Esophagus muscularis mucosa (tissue), 4 donors: ENCODE measurements at regions not wholly inside any gene's neighbourhood (a gene's known extent, or its start where the extent isn't known, plus 50 kb on each side); places are given as distances from the start of the nearest gene placed in this dataset.

Source experiments
- DNase-seq: peaks from one replicate; pipeline ENCODE4 v3.0.0-alpha.2; 2017; ENCODE audit errors: extremely low spot score
- H3K27ac ChIP-seq, 4 donors: fragments of 200-600 bp; sonication (generic); replicated peaks in 1 of 4; 1 replicate in 3 of 4; 2 replicates in 1 of 4; pipeline ENCODE4 v1.5.1; 2016 to 2019; ENCODE audit warnings: mild to moderate bottlenecking in 1 of 4
- H3K27me3 ChIP-seq, 4 donors: fragments of 200-600 bp; sonication (generic); one replicate each; pipeline versions ENCODE4 v1.5.1 to v1.6.0; 2016 to 2019
- H3K36me3 ChIP-seq, 4 donors: fragments of 200-600 bp; sonication (generic); one replicate each; pipeline ENCODE4 v1.5.1; 2016 to 2019
- H3K4me1 ChIP-seq, 4 donors: fragments of 200-600 bp; sonication (generic); one replicate each; pipeline ENCODE4 v1.5.1; 2016 to 2019
- H3K4me3 ChIP-seq, 4 donors: fragments of 200-600 bp; sonication (generic); 1 replicate in 2 of 4; 2 replicates in 2 of 4; pipeline ENCODE4 v1.5.1; 2016 to 2019; ENCODE audit warnings: mild to moderate bottlenecking in 4 of 4, moderate library complexity in 1 of 4
- H3K9me3 ChIP-seq, 4 donors: fragments of 200-600 bp; sonication (generic); 1 replicate in 3 of 4; 2 replicates in 1 of 4; pipeline ENCODE4 v1.5.1; 2016 to 2019
- CTCF ChIP-seq, 3 experiments: fragments of 200-600 bp in 2 of 3; fragments of 450-650 bp in 1 of 3; sonication (generic) in 2 of 3; IDR thresholded peaks; one replicate each; pipeline ENCODE4 v1.5.1; 2017 to 2019; ENCODE audit warnings: antibody characterized with exemption in 3 of 3, mild to moderate bottlenecking in 2 of 3, moderate library complexity in 1 of 3
- EP300 ChIP-seq: sonication (generic); formaldehyde crosslinking; IDR thresholded peaks from one replicate; pipeline ENCODE4 v1.6.1; 2017; ENCODE audit warnings: antibody characterized with exemption
- POLR2A ChIP-seq: fragments of 450-650 bp; IDR thresholded peaks from one replicate; pipeline ENCODE4 v1.6.1; 2017; ENCODE audit warnings: antibody characterized with exemption, moderate library complexity, mild to moderate bottlenecking, low read depth
- POLR2AphosphoS5 ChIP-seq, 2 donors: sonication (generic); formaldehyde crosslinking; IDR thresholded peaks; one replicate each; pipeline ENCODE4 v1.6.1; 2017; ENCODE audit warnings: antibody characterized with exemption in 2 of 2
- WGBS: methylation state at CpG from one replicate; pipeline ENCODE4 v1.1.5; 2018; 5-methylcytosine and 5-hydroxymethylcytosine counted together
- intact Hi-C: fragments of 100-400 bp; cut with DNase I; formaldehyde crosslinking; loops from one replicate; pipeline ENCODE4 v1.15.1; 2023

- no peaks in the 10 kb centered on the region for H3K27me3 ChIP-seq
- intact Hi-C loops: no loop called here
- no peak overlapping the region for H3K4me3 ChIP-seq
- no peaks in the 10 kb centered on the region for H3K36me3 ChIP-seq
- no peaks in the 10 kb centered on the region for H3K4me1 ChIP-seq
- TF ChIP-seq POLR2AphosphoS5 (IDR thresholded peaks at IDR 0.05) (no peak), EP300 (no peak), POLR2A (no peak), CTCF (IDR thresholded peaks at IDR 0.05) (no peak)
- peaks cover 0 to 2% (median 0%) of the 10 kb centered on the region in 4 donors for H3K9me3 ChIP-seq
- DNase-seq: no peak
- H3K27ac ChIP-seq: no peak overlapping the region
Observed at GRCh38 chr5:51881901-51882300, 498.7 kb downstream of the ISL1 start.

GRCh38 chr5:51882647-51883046 lies 499.4 kb downstream of the ISL1 start:
- H3K4me1 ChIP-seq: no peaks in the 10 kb centered on the region
- no peak overlapping the region for H3K27ac ChIP-seq
- H3K27me3 ChIP-seq: no peaks in the 10 kb centered on the region
- WGBS: 44% methylated on average over 1 of the region's 1 CpG
- H3K9me3 ChIP-seq: no peaks in the 10 kb centered on the region
- no peaks in the 10 kb centered on the region for H3K36me3 ChIP-seq
- intact Hi-C loops: no loop called here
- TF ChIP-seq EP300 (no peak), POLR2A (no peak), CTCF (IDR thresholded peaks at IDR 0.05) (no peak), POLR2AphosphoS5 (IDR thresholded peaks at IDR 0.05) (no peak)
- DNase-seq: no peak
- no peak overlapping the region for H3K4me3 ChIP-seq

- intact Hi-C loops: no loop called here
- no peak for TF ChIP-seq EP300
- no peak for TF ChIP-seq CTCF (IDR thresholded peaks at IDR 0.05)
- no peak for TF ChIP-seq POLR2AphosphoS5 (IDR thresholded peaks at IDR 0.05)
- no peak for TF ChIP-seq POLR2A
- 47% methylated on average over 2 of the region's 2 CpGs for WGBS
- H3K36me3 ChIP-seq: no peaks in the 10 kb centered on the region
- no peaks in the 10 kb centered on the region for H3K4me1 ChIP-seq
- H3K27me3 ChIP-seq: no peaks in the 10 kb centered on the region
- no peak for DNase-seq
- H3K27ac ChIP-seq: no peak overlapping the region
- no peak overlapping the region for H3K4me3 ChIP-seq
- H3K9me3 ChIP-seq: no peaks in the 10 kb centered on the region
Observed at GRCh38 chr5:51889703-51890102, 506.5 kb downstream of the ISL1 start.

GRCh38 chr5:51890435-51891116 lies 507.3 kb downstream of the ISL1 start:
- WGBS: 69% methylated on average over 5 of the region's 5 CpGs
- DNase-seq: no peak
- no peak overlapping the region for H3K27ac ChIP-seq
- intact Hi-C loops: no loop called here
- TF ChIP-seq POLR2AphosphoS5 (IDR thresholded peaks at IDR 0.05) (no peak), POLR2A (no peak), CTCF (IDR thresholded peaks at IDR 0.05) (no peak), EP300 (no peak)
- no peak overlapping the region for H3K4me3 ChIP-seq
- H3K27me3 ChIP-seq: no peaks in the 10 kb centered on the region
- no peaks in the 10 kb centered on the region for H3K9me3 ChIP-seq
- no peaks in the 10 kb centered on the region for H3K4me1 ChIP-seq
- no peaks in the 10 kb centered on the region for H3K36me3 ChIP-seq

GRCh38 chr5:51892680-51893079 lies 509.4 kb downstream of the ISL1 start:
- Histone ChIP-seq H3K36me3 (no peaks in the 10 kb centered on the region), H3K4me1 (no peaks in the 10 kb centered on the region), H3K27ac (no peak overlapping the region), H3K4me3 (no peak overlapping the region), H3K27me3 (no peaks in the 10 kb centered on the region), H3K9me3 (no peaks in the 10 kb centered on the region)
- 90% methylated on average over 1 of the region's 1 CpG for WGBS
- intact Hi-C loops: no loop called here
- DNase-seq: no peak
- TF ChIP-seq EP300 (no peak), CTCF (IDR thresholded peaks at IDR 0.05) (no peak), POLR2A (no peak), POLR2AphosphoS5 (IDR thresholded peaks at IDR 0.05) (no peak)
